Stimulated activated CD4-positive, alpha-beta T cell treated with anti-CD3 and anti-CD28 coated beads, Interleukin-2, amount 100 ng/mL, for 24 hours (primary cell): ENCODE measurements at regions not wholly inside any gene's neighbourhood (a gene's known extent, or its start where the extent isn't known, plus 50 kb on each side); places are given as distances from the start of the nearest gene placed in this dataset.
"Not testable (repeated sequence)": the region's sequence is repeated elsewhere in the genome, so short reads cannot be mapped to it uniquely, and the experiment has no call there.

Source experiments
- DNase-seq, 2 donors: peaks; one replicate each; pipeline ENCODE4 v3.0.0-alpha.2; 2020

GRCh38 chr4:126753592-126753991, 879.2 kb upstream of the INTU start:
- no peak for DNase-seq

GRCh38 chr4:126755506-126755905, 877.3 kb upstream of the INTU start:
- no peak for DNase-seq

- DNase-seq, result no peak
These were observed 876.5 kb upstream of the INTU start for GRCh38 chr4:126756050-126756829.

GRCh38 chr4:126757219-126757618, 875.5 kb upstream of the INTU start:
- no peak for DNase-seq

GRCh38 chr4:126758493-126758892, 874.3 kb upstream of the INTU start:
- no peak for DNase-seq

- no peak for DNase-seq
These were observed 870.7 kb upstream of the INTU start for GRCh38 chr4:126761947-126762662.

- no peak for DNase-seq
These were observed 870.0 kb upstream of the INTU start for GRCh38 chr4:126762663-126763247.

- DNase-seq, result no peak
These were observed 866.5 kb upstream of the INTU start for GRCh38 chr4:126766241-126766640.

GRCh38 chr4:126768338-126768737, 864.4 kb upstream of the INTU start:
- no peak for DNase-seq

GRCh38 chr4:126770811-126771553, 861.8 kb upstream of the INTU start:
- DNase-seq, result not testable (repeated sequence)

GRCh38 chr4:126771618-126772017, 861.1 kb upstream of the INTU start:
- DNase-seq, result not testable (repeated sequence)

- no peak for DNase-seq
These were observed 860.1 kb upstream of the INTU start for GRCh38 chr4:126772662-126773061.

- DNase-seq, result no peak
These were observed 857.2 kb upstream of the INTU start for GRCh38 chr4:126775485-126776106.

GRCh38 chr4:126776361-126776760, 856.4 kb upstream of the INTU start:
- DNase-seq, result no peak

- DNase-seq, result no peak
These were observed 855.1 kb upstream of the INTU start for GRCh38 chr4:126777649-126778048.

- no peak for DNase-seq
These were observed 854.4 kb upstream of the INTU start for GRCh38 chr4:126778348-126778747.

GRCh38 chr4:126779001-126779400, 853.8 kb upstream of the INTU start:
- no peak for DNase-seq

- DNase-seq, result no peak
These were observed 853.2 kb upstream of the INTU start for GRCh38 chr4:126779436-126780166.

GRCh38 chr4:126783191-126783590, 849.6 kb upstream of the INTU start:
- DNase-seq, result no peak

- DNase-seq, result no peak
These were observed 847.7 kb upstream of the INTU start for GRCh38 chr4:126784966-126785580.

- no peak for DNase-seq
These were observed 842.1 kb upstream of the INTU start for GRCh38 chr4:126790633-126791032.

GRCh38 chr4:126794363-126794762, 838.4 kb upstream of the INTU start:
- DNase-seq, result no peak
